Right lobe of liver (tissue), 4 donors: ENCODE measurements at regions not wholly inside any gene's neighbourhood (a gene's known extent, or its start where the extent isn't known, plus 50 kb on each side); places are given as distances from the start of the nearest gene placed in this dataset.

ENCODE experiments used
- POLR2A ChIP-seq: fragments of 450-650 bp; IDR thresholded peaks from one replicate; pipeline ENCODE4 v1.6.1; 2017; ENCODE audit warnings: antibody characterized with exemption, mild to moderate bottlenecking
- TF ChIP-seq, protein P1 (sequence below), 4 donors: fragments of 200-600 bp in 3 of 4; fragments of 450-650 bp in 1 of 4; IDR thresholded peaks; one replicate each; pipeline versions ENCODE4 v1.5.1 to v1.8.0; 2016 to 2022; ENCODE audit warnings: antibody characterized with exemption in 4 of 4, mild to moderate bottlenecking in 2 of 4
- donor health status: DM: no; HTN: no; CAD: no.
- donor health status: DM: no; HTN: no; CAD: no.
- donor health status: DM: no; HTN: yes; CAD: no.

DNA sequence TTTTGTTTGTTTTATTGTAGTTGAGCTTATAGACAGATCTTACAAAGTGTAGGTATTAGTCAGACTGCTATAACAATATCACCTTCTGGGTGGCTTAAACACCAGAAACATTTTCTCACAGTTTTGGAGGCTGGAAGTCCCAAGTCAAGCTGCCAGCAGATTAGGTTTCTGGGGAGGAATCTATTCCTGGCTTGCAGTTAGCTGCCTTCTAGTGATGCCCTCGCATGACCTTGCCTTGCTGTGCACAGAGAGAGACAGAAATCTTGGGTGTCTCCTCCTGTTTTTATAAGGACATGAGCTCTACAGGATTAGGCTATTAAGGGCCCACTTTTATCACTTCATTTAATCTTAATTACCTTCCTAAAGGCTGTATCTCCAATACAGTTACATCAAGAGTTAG lies 1635.2 kb downstream of the FAM181B start:
- TF ChIP-seq, protein P1, sequence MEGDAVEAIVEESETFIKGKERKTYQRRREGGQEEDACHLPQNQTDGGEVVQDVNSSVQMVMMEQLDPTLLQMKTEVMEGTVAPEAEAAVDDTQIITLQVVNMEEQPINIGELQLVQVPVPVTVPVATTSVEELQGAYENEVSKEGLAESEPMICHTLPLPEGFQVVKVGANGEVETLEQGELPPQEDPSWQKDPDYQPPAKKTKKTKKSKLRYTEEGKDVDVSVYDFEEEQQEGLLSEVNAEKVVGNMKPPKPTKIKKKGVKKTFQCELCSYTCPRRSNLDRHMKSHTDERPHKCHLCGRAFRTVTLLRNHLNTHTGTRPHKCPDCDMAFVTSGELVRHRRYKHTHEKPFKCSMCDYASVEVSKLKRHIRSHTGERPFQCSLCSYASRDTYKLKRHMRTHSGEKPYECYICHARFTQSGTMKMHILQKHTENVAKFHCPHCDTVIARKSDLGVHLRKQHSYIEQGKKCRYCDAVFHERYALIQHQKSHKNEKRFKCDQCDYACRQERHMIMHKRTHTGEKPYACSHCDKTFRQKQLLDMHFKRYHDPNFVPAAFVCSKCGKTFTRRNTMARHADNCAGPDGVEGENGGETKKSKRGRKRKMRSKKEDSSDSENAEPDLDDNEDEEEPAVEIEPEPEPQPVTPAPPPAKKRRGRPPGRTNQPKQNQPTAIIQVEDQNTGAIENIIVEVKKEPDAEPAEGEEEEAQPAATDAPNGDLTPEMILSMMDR (IDR thresholded peaks at IDR 0.05): no peak
- TF ChIP-seq POLR2A: no peak
